ENCODE measurements at regions not wholly inside any gene's neighbourhood (a gene's known extent, or its start where the extent isn't known, plus 50 kb on each side); places are given as distances from the start of the nearest gene placed in this dataset.

GRCh38 chr7:42550706-42551470 lies 313.9 kb upstream of the GLI3 start:
- DNase-seq (ENCODE audit: low read depth, low spot score) = no peak
- no peak for TF ChIP-seq CTCF (IDR thresholded peaks at IDR 0.05; ENCODE audit: low read depth, low read length)
- Histone ChIP-seq H3K4me3 (ENCODE audit: low read depth, low read length) (no peak overlapping the region), H3K27ac (ENCODE audit: low read depth, low read length) (no peak overlapping the region), H3K9me3 (ENCODE audit: control insufficient read depth, insufficient read depth, low read length) (no peaks in the 10 kb centered on the region), H3K27me3 (ENCODE audit: control insufficient read depth, insufficient read depth, low read length) (no peaks in the 10 kb centered on the region)
- POLR2A ChIA-PET = no interaction called here
- CTCF ChIA-PET = no interaction called here

DNA sequence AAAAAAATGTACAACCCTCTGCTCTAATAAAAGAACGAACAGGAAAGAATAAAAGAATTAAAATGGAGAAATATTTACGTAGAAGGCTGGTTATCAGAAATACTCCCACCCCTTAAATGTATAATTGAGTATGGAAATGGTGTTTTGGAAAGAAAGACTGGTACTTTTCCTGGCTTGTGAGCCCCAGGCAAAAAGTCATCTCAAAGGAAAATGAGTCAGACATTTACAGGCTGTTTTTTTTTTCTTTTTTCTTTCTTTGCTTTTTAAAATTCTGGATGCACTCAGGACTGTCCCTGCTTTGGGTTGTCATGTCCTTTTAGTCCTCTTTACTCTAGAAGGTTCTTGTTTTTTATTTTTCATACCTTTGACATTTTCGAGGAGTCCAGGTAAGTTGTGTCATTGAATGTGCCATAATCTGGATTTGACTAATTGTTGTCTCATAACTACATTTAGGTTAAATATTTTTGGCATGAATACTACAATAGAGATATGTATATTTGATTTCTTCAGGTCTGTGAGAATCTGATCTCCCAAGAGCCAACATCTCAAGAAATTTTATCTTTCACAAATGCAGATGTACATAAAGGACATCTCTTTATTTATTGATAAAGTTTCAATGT lies 313.0 kb upstream of the GLI3 start:
- no peak for TF ChIP-seq CTCF (IDR thresholded peaks at IDR 0.05; ENCODE audit: low read depth, low read length)
- Histone ChIP-seq H3K4me3 (ENCODE audit: low read depth, low read length) (no peak overlapping the region), H3K27me3 (ENCODE audit: control insufficient read depth, insufficient read depth, low read length) (no peaks in the 10 kb centered on the region), H3K27ac (ENCODE audit: low read depth, low read length) (no peak overlapping the region), H3K9me3 (ENCODE audit: control insufficient read depth, insufficient read depth, low read length) (no peaks in the 10 kb centered on the region)
- ChIA-PET CTCF (no interaction called here), POLR2A (no interaction called here)
- no peak for DNase-seq (ENCODE audit: low read depth, low spot score)

DNA sequence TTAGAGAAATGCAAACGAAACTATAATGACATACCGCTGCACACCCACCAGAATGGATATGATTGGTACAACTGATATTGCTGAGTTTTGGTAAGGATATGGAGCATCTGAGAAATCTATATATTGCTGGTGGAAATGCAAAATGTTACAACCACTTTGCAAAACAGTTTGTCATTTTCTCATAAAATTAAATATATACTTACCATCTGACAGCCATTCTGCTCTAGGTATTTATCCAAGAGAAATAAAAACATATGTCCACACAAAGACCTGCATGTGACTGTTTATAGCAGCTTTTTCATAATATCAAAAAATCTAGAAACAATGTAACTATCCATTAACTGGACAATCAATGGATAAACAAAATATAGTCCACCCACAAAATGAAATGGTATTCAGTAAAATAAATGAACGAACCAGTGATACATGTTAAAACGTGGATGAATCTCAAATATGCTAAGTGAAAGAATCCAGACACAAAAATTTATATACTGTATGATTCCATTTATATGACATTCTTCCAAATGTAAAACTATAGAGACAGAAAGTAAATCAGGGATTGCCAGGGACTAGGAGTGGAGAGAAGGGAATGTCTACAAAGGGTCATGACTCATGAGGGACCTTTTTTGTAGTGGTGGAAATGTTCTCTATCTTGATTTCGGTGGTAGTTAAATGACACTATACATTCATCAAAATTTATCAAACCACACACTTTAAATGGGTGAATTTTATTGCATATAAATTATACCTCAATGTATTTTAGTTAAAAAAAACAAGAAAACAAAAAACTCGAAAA lies 312.0 kb upstream of the GLI3 start:
- CTCF ChIA-PET = no interaction called here
- TF ChIP-seq CTCF (IDR thresholded peaks at IDR 0.05; ENCODE audit: low read depth, low read length) = no peak
- Histone ChIP-seq H3K9me3 (ENCODE audit: control insufficient read depth, insufficient read depth, low read length) (no peaks in the 10 kb centered on the region), H3K27ac (ENCODE audit: low read depth, low read length) (no peak overlapping the region), H3K27me3 (ENCODE audit: control insufficient read depth, insufficient read depth, low read length) (no peaks in the 10 kb centered on the region), H3K4me3 (ENCODE audit: low read depth, low read length) (no peak overlapping the region)
- POLR2A ChIA-PET = no interaction called here
- no peak for DNase-seq (ENCODE audit: low read depth, low spot score)

DNA sequence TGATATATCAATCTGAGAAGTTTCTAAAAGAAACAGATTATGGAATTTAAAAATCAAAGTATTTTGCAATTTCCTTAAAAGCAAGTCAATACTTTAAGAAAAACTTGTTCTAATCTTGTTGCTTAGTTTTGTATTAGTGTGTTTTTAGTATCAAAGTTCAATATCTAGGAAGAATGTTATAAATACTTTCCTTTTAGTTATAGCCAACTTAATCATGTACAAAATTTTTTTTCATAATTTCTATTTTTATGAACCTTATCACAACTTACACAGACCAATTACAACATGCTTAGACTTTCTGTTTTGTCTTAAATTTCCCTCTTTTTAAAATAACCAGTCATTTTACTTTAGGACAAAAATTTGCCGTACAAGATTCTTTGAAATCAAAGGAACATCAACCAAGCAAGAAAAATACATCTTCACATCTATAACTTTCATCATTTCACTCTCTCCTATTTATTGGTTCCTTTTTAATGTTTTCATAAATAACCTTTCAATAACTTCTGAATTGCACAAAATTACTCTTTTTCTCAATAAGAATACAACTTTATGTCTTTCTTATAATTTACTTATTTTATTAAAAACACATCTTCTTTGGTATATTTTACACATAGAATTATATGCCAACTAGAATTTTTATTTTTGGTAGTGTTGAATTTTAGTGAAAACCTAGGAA lies 308.2 kb upstream of the GLI3 start:
- Histone ChIP-seq H3K27me3 (ENCODE audit: control insufficient read depth, insufficient read depth, low read length) (no peaks in the 10 kb centered on the region), H3K27ac (ENCODE audit: low read depth, low read length) (no peak overlapping the region), H3K4me3 (ENCODE audit: low read depth, low read length) (no peak overlapping the region), H3K9me3 (ENCODE audit: control insufficient read depth, insufficient read depth, low read length) (no peaks in the 10 kb centered on the region)
- TF ChIP-seq CTCF (IDR thresholded peaks at IDR 0.05; ENCODE audit: low read depth, low read length) = no peak
- ChIA-PET POLR2A (no interaction called here), CTCF (no interaction called here)
- no peak for DNase-seq (ENCODE audit: low read depth, low spot score)
